Gastroesophageal sphincter (tissue), 3 donors: ENCODE measurements at regions not wholly inside any gene's neighbourhood (a gene's known extent, or its start where the extent isn't known, plus 50 kb on each side); places are given as distances from the start of the nearest gene placed in this dataset.
A peak's percentile ranks its signal among the peaks of the same experiment; 100 is the strongest.

Experiments
- CTCF ChIP-seq, 4 experiments: fragments of 200-600 bp in 2 of 4; fragments of 450-650 bp in 2 of 4; sonication (generic) in 1 of 4; IDR thresholded peaks; one replicate each; pipeline ENCODE4 v1.5.1; 2017 to 2019; ENCODE audit warnings: antibody characterized with exemption in 4 of 4, mild to moderate bottlenecking in 2 of 4, moderate library complexity in 2 of 4
- EP300 ChIP-seq: sonication (generic); formaldehyde crosslinking; IDR thresholded peaks from one replicate; pipeline ENCODE4 v1.6.1; 2017; ENCODE audit warnings: antibody characterized with exemption, mild to moderate bottlenecking
- POLR2A ChIP-seq, 2 donors: fragments of 450-650 bp; IDR thresholded peaks; one replicate each; pipeline ENCODE4 v1.6.1; 2017; ENCODE audit warnings: antibody characterized with exemption in 2 of 2, mild to moderate bottlenecking in 2 of 2, moderate library complexity in 1 of 2
- POLR2AphosphoS5 ChIP-seq: sonication (generic); formaldehyde crosslinking; IDR thresholded peaks from one replicate; pipeline ENCODE4 v1.6.1; 2017; ENCODE audit warnings: antibody characterized with exemption

DNA sequence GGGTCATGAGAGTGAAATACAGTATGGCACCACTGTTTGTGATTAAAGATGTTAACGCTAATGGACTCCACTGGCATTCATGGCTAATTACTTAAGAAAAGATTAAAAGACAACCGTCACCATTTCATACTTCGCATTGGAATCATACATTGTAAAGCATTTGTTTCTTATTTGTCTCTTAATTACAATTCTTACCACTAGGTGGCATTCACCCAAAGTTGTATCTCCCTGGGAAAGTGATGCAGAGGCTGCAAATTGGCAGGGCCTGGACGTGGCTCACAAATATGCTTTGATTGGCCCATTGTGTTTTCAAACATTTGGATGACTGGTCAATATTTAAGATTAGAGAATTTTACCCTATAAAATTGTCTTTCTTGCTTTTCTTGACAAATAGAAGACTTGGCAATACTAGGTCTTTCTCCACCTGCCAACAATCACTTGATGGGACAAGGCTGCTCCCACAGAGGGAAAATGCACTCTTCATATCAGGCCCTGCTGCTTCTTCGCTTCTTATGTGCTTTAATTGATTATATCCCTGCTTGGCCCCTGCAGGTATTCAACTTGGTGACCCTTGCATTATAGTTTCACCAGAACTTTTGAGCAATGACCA lies 72.1 kb upstream of the STARD3NL start:
- TF ChIP-seq CTCF (IDR thresholded peaks at IDR 0.05): peak; percentile 57 to 70 (median 69)
- TF ChIP-seq POLR2AphosphoS5: no peak
- TF ChIP-seq POLR2A (IDR thresholded peaks at IDR 0.05): no peak
- no peak for TF ChIP-seq EP300
